Putamen (tissue), 1 donor: ENCODE measurements at regions not wholly inside any gene's neighbourhood (a gene's known extent, or its start where the extent isn't known, plus 50 kb on each side); places are given as distances from the start of the nearest gene placed in this dataset.

Experiments used
- DNase-seq: peaks from one replicate; pipeline ENCODE4 v3.0.0-alpha.2; 2016; ENCODE audit warnings: low spot score

DNA sequence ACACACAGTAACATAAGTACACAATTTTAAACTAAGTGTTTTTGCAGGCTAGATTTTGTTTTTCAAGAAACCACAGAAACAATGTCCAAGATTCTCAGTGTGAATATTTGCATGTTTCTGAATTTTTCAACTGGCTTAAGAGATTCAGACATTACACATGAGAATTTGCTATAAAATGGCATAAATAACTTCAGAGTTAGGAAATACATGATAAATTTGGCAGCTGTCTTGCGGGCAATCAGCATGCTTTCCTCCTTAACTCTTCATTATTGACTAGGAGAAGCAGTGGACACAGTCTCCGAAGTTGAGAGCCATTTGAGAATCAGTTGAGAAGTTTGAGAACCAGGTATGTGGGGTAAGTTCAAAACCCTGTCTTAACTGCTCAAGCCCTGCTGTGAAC lies 625.6 kb upstream of the SGO1 start:
- no peak for DNase-seq

DNA sequence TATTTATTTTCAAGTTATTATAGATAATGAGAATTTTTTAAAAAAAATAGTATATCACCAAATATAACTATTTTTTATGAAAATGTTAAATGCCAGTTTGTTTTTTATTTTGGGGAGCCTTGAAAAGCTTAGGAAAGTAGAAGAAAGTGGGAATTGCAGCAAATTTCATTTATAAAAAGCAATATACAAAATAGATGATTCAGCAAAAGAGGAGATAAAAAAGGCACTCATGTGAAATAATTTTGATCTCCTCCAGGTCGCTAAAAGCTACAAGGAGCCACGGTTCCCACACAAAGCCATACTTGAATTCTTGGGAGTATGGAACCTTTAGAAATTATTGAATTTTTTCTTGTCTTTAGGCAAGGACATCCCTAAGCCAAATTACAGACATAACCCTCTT lies 625.0 kb upstream of the SGO1 start:
- no peak for DNase-seq

DNA sequence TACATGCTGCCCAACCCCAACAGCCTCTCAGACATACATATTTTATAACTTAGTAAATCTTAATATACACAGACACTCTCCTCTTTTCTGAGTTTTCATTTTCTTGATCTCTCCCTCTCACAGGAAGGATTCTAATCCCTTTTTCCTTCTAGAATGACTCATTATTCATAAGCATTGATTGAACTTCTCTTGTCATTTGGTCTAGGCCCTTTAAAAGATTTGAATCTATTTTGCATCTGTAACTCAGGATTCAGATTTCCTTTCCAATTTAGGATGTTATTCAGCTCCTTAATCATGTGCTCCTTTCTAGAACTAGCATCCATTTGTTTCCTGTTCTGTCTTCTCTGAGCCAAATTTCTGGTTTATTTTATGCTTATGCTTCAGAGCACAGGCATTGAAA lies 624.5 kb upstream of the SGO1 start:
- DNase-seq: no peak

- no peak for DNase-seq
Measured at GRCh38 chr3:20809356-20809755, 623.4 kb upstream of the SGO1 start.

DNA sequence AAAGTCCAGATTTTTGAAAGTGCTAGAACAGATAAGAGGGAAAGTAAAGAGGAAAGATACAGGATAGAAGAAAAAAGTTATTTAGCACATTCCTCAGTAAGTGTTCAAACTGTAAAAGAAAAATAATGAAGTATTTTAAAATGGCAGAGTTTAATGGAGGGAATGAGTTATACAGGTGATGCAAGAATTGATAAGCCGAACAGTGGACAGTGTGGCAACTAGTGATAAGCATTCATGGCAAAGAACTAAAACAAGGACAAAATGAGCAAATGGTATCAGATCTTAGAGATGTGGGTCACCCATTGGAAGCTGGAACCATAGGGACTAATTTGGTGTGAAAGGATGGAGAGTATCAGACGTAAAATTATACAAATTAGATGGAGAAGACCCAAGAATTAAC lies 622.9 kb upstream of the SGO1 start:
- no peak for DNase-seq

DNA sequence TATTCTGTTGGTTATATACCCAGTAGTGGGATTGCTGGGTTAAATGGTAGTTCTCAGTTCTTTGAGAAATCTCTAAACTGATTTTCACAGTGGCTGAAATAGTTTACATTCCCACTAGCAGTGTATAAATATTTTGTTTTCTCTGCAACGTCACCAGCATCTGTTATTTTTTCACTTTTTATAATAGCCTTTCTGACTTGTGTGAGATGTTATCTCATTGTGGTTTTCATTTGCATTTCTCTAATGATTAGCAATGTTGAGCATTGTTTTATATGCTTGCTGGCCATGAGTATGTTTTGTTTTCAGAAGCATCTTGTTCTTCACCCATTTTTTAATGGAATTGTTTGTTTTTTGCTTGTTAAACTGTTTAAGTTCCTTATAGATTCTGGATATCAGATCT lies 612.7 kb upstream of the SGO1 start:
- DNase-seq: no peak

GRCh38 chr3:20787005-20787404 lies 601.0 kb upstream of the SGO1 start:
- DNase-seq: no peak

DNA sequence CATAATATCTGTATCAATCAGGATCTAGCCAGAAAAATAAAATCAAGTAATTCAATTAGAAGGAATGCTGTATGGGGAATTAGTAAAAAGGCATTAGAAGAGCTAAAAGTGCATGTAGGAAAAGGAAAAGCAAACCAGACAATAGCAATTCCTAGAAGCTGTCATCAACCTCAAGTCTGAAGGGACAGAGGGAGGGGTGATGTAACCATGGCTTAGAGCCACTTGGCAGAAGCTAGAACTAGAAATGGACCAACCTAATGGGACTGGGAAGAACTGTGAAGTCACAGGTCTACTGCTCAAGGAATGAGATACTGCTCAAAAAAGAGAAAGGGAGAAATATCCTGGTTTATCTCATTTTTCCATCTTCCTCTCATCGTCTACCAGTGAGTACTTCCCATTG lies 590.7 kb upstream of the SGO1 start:
- no peak for DNase-seq

DNA sequence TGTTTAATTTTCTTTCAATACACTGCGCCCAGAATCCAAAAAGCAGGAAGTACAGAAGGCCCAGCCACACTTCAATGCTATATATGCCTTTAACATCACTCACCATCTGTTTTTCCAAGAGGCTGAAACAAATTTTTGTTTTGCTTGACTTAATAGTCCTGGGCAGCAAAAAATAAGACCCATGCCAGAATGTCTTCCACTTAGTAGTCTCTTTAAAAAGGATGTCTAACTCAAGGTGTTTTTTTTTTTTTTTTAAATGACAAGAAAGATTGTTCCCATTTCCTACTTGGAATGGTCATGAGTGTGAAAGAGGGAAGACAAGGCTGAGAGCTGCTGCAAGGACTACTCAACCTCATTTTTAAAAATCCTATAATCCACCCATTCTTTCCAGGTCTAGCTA lies 590.3 kb upstream of the SGO1 start:
- no peak for DNase-seq

DNA sequence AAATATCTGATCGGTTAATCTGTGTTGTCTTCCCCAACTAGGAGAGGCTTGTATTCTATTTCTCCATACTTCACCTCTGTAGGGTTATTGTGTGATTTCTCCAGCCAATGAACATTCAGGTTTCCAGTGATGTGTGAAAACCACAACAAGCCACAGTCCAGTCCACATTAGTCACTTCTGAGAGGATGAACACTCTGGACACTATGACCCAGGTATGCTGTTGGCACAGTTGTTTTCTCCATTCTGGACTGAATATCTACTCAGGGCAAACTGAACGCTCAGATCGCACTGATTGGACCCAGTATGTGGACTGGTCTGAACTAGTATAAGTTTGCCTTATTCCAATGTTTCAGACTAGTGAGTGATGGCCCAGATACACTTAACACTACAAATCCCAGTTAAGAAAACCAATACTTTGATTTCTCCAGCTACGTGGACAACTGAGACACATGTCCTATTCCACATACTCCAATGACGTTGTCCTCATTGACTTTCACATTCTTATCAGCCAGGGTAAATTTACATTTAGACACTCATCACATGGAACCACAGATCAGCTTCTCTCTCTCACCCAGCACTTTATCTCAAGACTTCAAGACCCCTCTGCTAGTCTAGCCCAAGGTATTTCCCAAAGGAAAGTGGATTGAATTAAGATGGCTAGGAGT lies 587.4 kb upstream of the SGO1 start:
- DNase-seq: no peak

GRCh38 chr3:20772869-20773268 lies 586.9 kb upstream of the SGO1 start:
- no peak for DNase-seq

GRCh38 chr3:20769430-20769829 lies 583.4 kb upstream of the SGO1 start:
- no peak for DNase-seq

DNA sequence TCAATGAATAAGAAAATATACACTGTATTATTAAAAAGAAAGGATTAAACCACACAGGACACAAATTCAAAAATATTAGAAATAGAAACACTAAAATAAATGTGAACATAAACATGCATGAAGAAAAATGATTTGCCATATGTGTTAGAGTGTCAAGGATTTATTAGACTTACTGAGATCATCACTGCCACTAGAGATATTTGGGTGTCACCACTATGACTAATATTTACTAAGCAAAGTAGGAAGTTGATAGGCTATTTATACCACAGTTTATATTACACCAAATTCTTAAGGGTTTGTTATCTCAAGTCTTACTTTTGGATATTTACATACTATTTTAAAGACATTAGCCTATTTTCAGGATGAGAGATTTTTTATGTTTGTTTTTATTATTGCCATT lies 575.0 kb upstream of the SGO1 start:
- DNase-seq: no peak

DNA sequence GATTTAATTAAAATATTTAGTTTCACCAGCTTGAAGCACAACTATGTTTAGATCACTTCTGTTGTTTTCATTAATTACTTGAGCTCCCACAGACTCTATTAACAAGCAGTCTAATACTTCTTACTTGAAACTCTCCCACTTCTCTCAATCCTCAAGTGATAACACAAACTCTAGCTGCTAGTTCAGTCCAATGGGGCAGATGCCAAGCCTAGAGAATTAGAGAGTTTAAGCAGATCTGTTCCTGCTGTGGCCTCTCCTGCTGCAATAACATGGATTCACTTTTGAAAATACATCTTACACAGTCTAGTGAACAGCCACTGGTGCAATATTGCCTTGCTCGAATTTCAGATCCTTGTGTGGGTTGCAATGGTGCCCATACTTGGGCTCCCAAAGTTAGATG lies 566.4 kb upstream of the SGO1 start:
- no peak for DNase-seq

- DNase-seq: no peak
Measured at GRCh38 chr3:20751296-20751695, 565.3 kb upstream of the SGO1 start.

DNA sequence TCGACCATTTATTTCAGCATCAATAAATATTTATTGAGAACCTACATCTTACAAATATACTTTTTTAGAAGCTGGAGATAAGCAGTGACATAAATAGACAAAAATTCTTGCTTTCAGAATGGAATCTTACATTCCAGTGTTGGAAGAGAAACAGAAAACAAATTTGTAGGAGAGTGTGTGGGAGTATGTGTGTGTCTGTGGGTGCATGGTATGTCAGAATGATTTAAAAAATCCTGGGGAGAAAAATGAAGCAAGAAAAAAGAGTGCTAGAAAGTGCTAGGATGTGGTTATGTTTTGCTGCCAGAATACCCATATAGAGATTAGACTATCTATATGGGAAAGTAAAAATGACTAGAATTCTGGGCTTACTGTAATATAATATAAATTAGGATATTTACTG lies 561.7 kb upstream of the SGO1 start:
- no peak for DNase-seq

DNA sequence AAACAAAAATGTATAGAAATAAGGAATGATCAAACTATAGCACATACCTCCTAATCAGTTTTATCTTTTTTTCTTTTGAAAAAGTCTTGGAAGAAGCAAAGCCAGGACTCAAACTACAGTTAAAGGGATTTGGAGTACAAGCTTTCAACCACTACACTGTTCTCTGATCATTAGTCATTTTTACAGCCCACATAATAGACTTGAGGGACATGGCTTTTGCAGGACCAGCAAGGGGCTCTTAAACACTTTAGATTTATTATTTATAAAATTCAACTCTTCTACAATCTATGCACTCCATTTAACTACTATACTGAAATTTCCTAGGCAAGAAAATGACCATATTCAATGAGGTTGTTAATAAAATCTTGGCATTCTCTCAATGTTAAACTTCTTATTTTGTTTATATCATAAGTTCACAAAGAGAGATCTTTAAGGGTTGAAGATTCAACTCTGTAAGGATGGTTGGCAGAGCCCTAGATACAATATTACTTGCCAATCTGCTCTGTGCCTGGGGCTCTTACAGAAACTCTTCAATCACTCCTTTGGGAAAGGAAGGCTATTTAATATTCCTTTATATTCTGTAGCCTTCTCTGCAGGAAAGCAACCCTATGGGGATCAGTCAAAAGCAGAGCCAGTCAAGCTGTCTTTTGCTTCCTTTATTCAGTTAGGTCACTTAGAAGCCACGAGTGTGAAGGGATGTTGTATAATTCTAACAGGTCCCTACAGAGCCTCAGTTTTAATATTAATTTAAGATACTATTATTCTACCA lies 557.7 kb upstream of the SGO1 start:
- no peak for DNase-seq

GRCh38 chr3:20742903-20743552 lies 557.0 kb upstream of the SGO1 start:
- DNase-seq: no peak

DNA sequence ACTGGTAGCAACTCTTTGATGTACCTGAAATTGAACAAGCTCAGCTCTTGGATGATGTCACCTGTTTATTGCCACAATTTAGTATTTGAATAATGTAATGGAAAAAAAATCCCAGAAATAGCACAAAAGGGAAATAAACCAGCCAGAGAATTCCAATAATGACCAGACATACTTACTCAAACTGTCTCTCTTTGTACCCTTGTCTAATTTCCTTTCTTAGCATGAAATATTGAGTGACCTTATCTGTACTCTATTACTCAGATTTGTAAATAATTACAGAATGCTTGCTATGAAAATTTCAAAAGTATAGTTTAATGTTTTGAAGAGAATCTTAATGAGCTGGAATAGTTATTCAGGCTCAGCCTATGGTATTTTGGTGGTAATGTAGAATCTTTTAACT lies 555.4 kb upstream of the SGO1 start:
- no peak for DNase-seq

- DNase-seq: no peak
Measured at GRCh38 chr3:20739814-20740213, 553.8 kb upstream of the SGO1 start.

DNA sequence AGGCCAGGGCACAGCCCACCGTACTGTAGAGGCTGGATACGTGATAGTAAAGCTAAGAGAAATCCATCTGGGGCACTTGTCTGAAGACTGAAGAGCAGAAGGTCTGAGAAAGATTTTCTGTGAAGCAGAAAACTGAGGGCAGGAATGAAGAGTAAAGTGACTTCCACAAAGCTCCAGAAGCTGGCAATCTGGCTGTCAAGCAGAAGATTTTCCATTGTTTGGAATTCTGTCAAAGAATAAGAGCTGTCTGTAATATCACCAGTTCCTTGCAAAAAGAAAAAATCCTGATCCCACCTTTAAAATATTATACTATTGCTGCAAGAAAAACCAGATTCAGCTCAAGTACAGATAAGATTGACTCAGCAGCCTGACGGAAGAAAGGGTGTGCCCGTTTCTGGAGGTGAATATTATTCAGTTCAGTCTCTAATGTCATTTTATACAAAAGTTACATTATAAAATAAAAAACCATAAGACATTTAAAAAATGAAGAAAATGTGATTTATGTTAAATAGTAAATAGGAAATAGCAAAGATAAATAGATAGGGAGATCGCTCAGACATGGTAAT lies 550.4 kb upstream of the SGO1 start:
- DNase-seq: peak; percentile 6

DNA sequence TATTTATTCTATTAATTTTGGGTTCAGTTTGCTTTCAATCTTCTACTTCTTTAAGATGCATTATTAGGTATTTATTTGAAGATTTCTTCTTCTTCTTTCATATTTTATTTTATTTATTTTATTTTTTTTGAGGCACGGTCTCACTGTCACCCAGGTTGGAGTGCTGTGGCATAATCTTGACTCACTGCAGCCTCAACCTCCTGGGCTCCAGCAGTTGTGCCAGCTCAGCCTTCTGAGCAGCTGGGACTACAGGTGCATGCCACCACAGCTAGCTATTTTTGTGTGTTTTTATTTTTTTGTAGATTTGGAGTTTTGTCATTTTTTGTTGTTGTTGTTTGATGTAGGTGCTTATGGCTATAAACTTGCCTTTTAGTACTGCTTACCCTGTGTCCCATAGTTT lies 543.2 kb upstream of the SGO1 start:
- DNase-seq: no peak

DNA sequence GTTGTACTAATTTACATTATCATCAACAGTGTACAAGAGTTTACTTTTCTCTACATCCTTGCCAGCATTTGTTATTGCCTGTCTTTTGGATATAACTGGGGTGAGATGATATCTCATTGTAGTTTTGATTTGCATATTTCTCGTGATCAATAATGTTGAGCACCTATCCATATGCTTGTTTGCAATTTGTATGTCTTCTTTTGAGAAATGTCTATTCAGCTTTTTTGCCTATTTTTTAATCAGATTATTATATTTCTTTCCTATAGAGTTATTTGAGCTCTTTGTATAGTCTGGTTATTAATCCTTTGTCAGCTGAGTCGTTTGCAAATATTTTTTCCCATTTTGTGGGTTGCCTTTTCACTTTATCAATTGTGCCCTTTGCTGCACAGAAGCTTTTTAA lies 540.8 kb upstream of the SGO1 start:
- DNase-seq: no peak
